MM.1S (cell line): ENCODE measurements at regions not wholly inside any gene's neighbourhood (a gene's known extent, or its start where the extent isn't known, plus 50 kb on each side); places are given as distances from the start of the nearest gene placed in this dataset.
A peak's percentile ranks its signal among the peaks of the same experiment; 100 is the strongest.

Source experiments
- DNase-seq: peaks from one replicate; pipeline ENCODE4 v3.0.0-alpha.2; 2015
- H2AFZ ChIP-seq: fragments of 300-600 bp; sonication (generic); 2 replicates; pipeline ENCODE4 v1.6.0; 2016; ENCODE audit warnings: antibody characterized with exemption, low read length
- H3F3A ChIP-seq: fragments of 300-600 bp; sonication (generic); 2 replicates; pipeline ENCODE4 v1.6.1; 2016; ENCODE audit warnings: mild to moderate bottlenecking, antibody characterized with exemption, low read length, moderate library complexity, mixed read lengths; ENCODE audit not compliant: insufficient read depth
- H3K27ac ChIP-seq: fragments of 300-600 bp; sonication (generic); 2 replicates; pipeline ENCODE4 v1.5.1; 2016; ENCODE audit warnings: mild to moderate bottlenecking, low read length
- H3K27me3 ChIP-seq: fragments of 300-600 bp; sonication (generic); replicated peaks from 2 replicates; pipeline ENCODE4 v1.6.0; 2016; ENCODE audit warnings: low read length; ENCODE audit not compliant: insufficient read depth
- H3K36me3 ChIP-seq: fragments of 300-600 bp; sonication (generic); replicated peaks from 2 replicates; pipeline ENCODE4 v1.6.1; 2016; ENCODE audit warnings: mild to moderate bottlenecking, low read length, mixed read lengths; ENCODE audit not compliant: insufficient read depth
- H3K4me1 ChIP-seq: fragments of 300-600 bp; sonication (generic); 2 replicates; pipeline ENCODE4 v1.6.1; 2016; ENCODE audit warnings: low read length, mixed read lengths
- H3K4me2 ChIP-seq: fragments of 300-600 bp; sonication (generic); 2 replicates; pipeline ENCODE4 v1.6.0; 2016; ENCODE audit warnings: low read depth, low read length
- H3K4me3 ChIP-seq: fragments of 300-600 bp; sonication (generic); 2 replicates; pipeline ENCODE4 v1.5.1; 2016; ENCODE audit warnings: low read length, mixed read lengths
- H3K79me2 ChIP-seq: fragments of 300-600 bp; sonication (generic); 2 replicates; pipeline ENCODE4 v1.6.1; 2016; ENCODE audit warnings: mixed run types, low read length, mixed read lengths
- H3K9ac ChIP-seq: fragments of 300-600 bp; sonication (generic); 2 replicates; pipeline ENCODE4 v1.6.1; 2016; ENCODE audit warnings: low read length, mixed read lengths
- H3K9me2 ChIP-seq: fragments of 300-600 bp; sonication (generic); replicated peaks from 2 replicates; pipeline ENCODE4 v1.6.1; 2016; ENCODE audit warnings: mild to moderate bottlenecking, low read length, mixed read lengths; ENCODE audit not compliant: insufficient read depth
- H3K9me3 ChIP-seq: fragments of 300-600 bp; sonication (generic); replicated peaks from 2 replicates; pipeline ENCODE4 v1.6.1; 2016; ENCODE audit warnings: mild to moderate bottlenecking, low read length, mixed read lengths; ENCODE audit not compliant: insufficient read depth
- H4K20me1 ChIP-seq: fragments of 300-600 bp; sonication (generic); 2 replicates; pipeline ENCODE4 v1.6.1; 2016; ENCODE audit warnings: mild to moderate bottlenecking, low read length, moderate library complexity, mixed read lengths; ENCODE audit not compliant: insufficient read depth
- EZH2 ChIP-seq: fragments of 300-600 bp; sonication (generic); optimal IDR thresholded peaks from 2 replicates; pipeline ENCODE3; 2017; ENCODE audit warnings: low read depth, mild to moderate bottlenecking, antibody characterized with exemption, low read length, mixed read lengths
- EZH2phosphoT487 ChIP-seq: fragments of 300-600 bp; sonication (generic); IDR thresholded peaks from 2 replicates; pipeline ENCODE4 v1.6.1; 2018; ENCODE audit warnings: antibody characterized with exemption, low read length
- TF ChIP-seq, protein P1 (sequence below): fragments of 300-600 bp; sonication (generic); IDR thresholded peaks from 2 replicates; pipeline ENCODE4 v1.5.1; 2016; ENCODE audit warnings: antibody characterized with exemption, low read length, mixed read lengths

DNA sequence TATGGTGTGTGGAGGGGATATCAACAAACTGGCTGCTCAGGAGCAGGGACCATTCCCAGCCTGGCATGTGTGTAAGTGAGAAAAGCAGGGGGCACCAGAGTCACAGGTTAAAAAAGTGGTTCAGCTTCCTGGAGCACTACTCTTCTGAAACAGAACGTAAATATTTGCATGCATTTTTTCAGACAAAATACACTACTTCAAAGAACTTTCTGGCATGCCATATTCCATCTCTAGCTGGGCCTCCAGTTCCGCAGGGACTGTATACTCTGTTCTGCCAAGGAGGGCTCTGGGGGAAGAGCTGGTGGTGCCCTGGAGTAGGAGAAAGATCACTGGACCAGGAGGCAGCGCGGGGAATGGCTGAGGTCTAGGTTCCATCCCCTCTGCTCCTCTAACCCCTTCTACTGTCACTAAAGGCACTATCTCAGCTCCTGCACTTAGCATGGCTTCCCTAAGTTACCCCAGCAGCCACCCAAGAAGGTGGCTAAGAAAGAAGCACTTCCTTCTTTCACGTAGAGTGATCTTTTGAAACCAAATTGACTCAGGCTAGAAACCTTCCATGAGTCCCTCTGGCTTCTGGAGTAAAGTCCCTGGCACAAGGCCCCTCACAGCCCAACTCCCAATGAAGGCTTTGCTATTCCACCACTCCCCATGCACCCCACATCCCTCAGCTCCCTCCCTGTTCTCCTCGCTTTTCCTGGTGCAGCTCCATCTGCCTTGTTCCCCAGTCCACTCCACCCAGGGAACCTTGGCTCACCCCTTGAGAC is 57.6 kb upstream of the CABLES1 start:
- no peak for DNase-seq

DNA sequence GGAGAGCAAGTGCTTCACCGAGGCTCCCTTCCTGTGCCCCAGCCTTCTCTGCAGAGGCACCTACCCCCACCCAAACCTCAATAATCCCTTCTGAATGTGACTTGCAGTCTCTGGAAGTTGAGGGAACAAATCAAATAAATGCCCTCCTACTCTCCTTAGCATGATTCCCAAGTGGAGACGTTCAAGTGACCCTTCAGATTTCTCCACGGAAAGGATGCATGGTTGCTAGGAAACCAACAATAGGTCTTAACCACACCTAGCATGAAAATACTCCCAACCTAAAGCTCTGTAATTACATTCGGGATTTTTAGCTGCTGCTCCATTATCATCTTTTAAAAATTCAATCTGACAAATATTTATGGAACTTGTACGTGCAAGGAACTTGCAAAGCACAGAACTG is 50.2 kb upstream of the CABLES1 start:
- Histone ChIP-seq H3K9ac (no peak overlapping the region), H2AFZ (no peak overlapping the region), H3K9me3 (no peaks in the 10 kb centered on the region), H4K20me1 (no peaks in the 10 kb centered on the region), H3K36me3 (no peaks in the 10 kb centered on the region), H3K27ac (no peak overlapping the region), H3K9me2 (no peaks in the 10 kb centered on the region), H3K27me3 (no peaks in the 10 kb centered on the region), H3K4me1 (no peaks in the 10 kb centered on the region), H3K4me2 (no peak overlapping the region), H3K79me2 (no peaks in the 10 kb centered on the region), H3K4me3 (no peak overlapping the region), H3F3A (no peaks in the 10 kb centered on the region)
- TF ChIP-seq EZH2phosphoT487 (no peak), EZH2 (no peak)
- TF ChIP-seq, protein P1, sequence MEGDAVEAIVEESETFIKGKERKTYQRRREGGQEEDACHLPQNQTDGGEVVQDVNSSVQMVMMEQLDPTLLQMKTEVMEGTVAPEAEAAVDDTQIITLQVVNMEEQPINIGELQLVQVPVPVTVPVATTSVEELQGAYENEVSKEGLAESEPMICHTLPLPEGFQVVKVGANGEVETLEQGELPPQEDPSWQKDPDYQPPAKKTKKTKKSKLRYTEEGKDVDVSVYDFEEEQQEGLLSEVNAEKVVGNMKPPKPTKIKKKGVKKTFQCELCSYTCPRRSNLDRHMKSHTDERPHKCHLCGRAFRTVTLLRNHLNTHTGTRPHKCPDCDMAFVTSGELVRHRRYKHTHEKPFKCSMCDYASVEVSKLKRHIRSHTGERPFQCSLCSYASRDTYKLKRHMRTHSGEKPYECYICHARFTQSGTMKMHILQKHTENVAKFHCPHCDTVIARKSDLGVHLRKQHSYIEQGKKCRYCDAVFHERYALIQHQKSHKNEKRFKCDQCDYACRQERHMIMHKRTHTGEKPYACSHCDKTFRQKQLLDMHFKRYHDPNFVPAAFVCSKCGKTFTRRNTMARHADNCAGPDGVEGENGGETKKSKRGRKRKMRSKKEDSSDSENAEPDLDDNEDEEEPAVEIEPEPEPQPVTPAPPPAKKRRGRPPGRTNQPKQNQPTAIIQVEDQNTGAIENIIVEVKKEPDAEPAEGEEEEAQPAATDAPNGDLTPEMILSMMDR, result no peak
- DNase-seq, result no peak

More for the DNA sequence above, 57.6 kb upstream of the CABLES1 start:
- Histone ChIP-seq H3K36me3 (no peaks in the 10 kb centered on the region), H3K4me3 (no peak overlapping the region), H2AFZ (peak overlapping the region; percentile 14; the same call in 1 of the 2 replicates), H3K9ac (no peak overlapping the region), H3K4me2 (no peak overlapping the region), H3K79me2 (no peaks in the 10 kb centered on the region), H3F3A (no peaks in the 10 kb centered on the region), H4K20me1 (no peaks in the 10 kb centered on the region), H3K9me2 (no peaks in the 10 kb centered on the region), H3K27me3 (no peaks in the 10 kb centered on the region), H3K9me3 (no peaks in the 10 kb centered on the region), H3K27ac (no peak overlapping the region), H3K4me1 (peaks cover 15% of the 10 kb centered on the region)
- TF ChIP-seq EZH2phosphoT487 (no peak), EZH2 (no peak)
- TF ChIP-seq, protein P1, result peak; percentile 13; the same call in 1 of the 2 replicates
